SK-N-SH (cell line): ENCODE measurements at regions not wholly inside any gene's neighbourhood (a gene's known extent, or its start where the extent isn't known, plus 50 kb on each side); places are given as distances from the start of the nearest gene placed in this dataset.

ENCODE experiments used
- CTCF ChIA-PET: fragments of 300-600, 350-600 bp; formaldehyde crosslinking; extraction: SDS; loops from one replicate; lab custom pipeline; 2021; lab: Yijun Ruan, JAX
- POLR2A ChIA-PET: fragments of 350-600 bp; sonication (Branson Sonifier 250); formaldehyde crosslinking; extraction: SDS; loops from one replicate; lab custom pipeline; 2020; ENCODE audit warnings: antibody characterized with exemption, inconsistent platforms; lab: Yijun Ruan, JAX
- DNase-seq: peaks from one replicate; pipeline ENCODE4 v3.0.0; 2012
- H2AFZ ChIP-seq: fragments of 200-600 bp; sonication (generic); 2 replicates; pipeline ENCODE4 v1.8.1; 2016; ENCODE audit warnings: antibody characterized with exemption, mild to moderate bottlenecking, low read depth
- H3F3A ChIP-seq: fragments of 200-600 bp; sonication (generic); replicated peaks from 2 replicates; pipeline ENCODE3; 2016; ENCODE audit warnings: antibody characterized with exemption, mild to moderate bottlenecking; ENCODE audit not compliant: insufficient read depth
- H3K27ac ChIP-seq, 2 experiments: fragments of 200-500 bp in 1 of 2; fragments of 200-600 bp in 1 of 2; sonication (Bioruptor generic) in 1 of 2; sonication (generic), shearing (Covaris generic) in 1 of 2; 2 replicates each; pipeline versions ENCODE4 v1.5.1 to v1.6.1; 2014 to 2016; ENCODE audit warnings: low read depth in 2 of 2, inconsistent platforms in 1 of 2, low read length in 1 of 2, mild to moderate bottlenecking in 1 of 2, mixed read lengths in 1 of 2
- H3K27me3 ChIP-seq: fragments of 200-600 bp; sonication (generic), shearing (Covaris generic); 2 replicates; pipeline ENCODE4 v1.6.1; 2016; ENCODE audit warnings: mixed run types; ENCODE audit not compliant: insufficient read depth
- H3K36me3 ChIP-seq, 2 experiments: fragments of 200-500 bp in 1 of 2; fragments of 200-600 bp in 1 of 2; sonication (Bioruptor generic) in 1 of 2; sonication (generic) in 1 of 2; replicated peaks in 1 of 2; 2 replicates each; pipeline versions ENCODE3 to v1.5.1; 2014 to 2016; ENCODE audit warnings: low read length in 1 of 2, mild to moderate bottlenecking in 1 of 2; ENCODE audit not compliant: insufficient read depth in 2 of 2, control insufficient read depth in 1 of 2
- H3K4me1 ChIP-seq, 2 experiments: fragments of 200-500 bp in 1 of 2; fragments of 200-600 bp in 1 of 2; sonication (Bioruptor generic) in 1 of 2; sonication (generic), shearing (Covaris generic) in 1 of 2; 2 replicates each; pipeline versions ENCODE4 v1.5.1 to v1.6.1; 2014 to 2016; ENCODE audit warnings: low read depth in 1 of 2, low read length in 1 of 2, mixed run types in 1 of 2; ENCODE audit not compliant: insufficient read depth in 2 of 2, control insufficient read depth in 1 of 2
- H3K4me2 ChIP-seq: fragments of 200-600 bp; sonication (generic), shearing (Covaris generic); 2 replicates; pipeline ENCODE4 v1.6.1; 2017; ENCODE audit warnings: mixed run types
- H3K4me3 ChIP-seq, 2 experiments: fragments of 200-500 bp in 1 of 2; fragments of 200-600 bp in 1 of 2; sonication (Bioruptor generic) in 1 of 2; sonication (generic), shearing (Covaris generic) in 1 of 2; 2 replicates each; pipeline versions ENCODE4 v1.5.1 to v1.8.1; 2014 to 2016; ENCODE audit warnings: low read depth in 2 of 2, inconsistent platforms in 1 of 2, low read length in 1 of 2, mild to moderate bottlenecking in 1 of 2, mixed read lengths in 1 of 2, moderate library complexity in 1 of 2
- H3K79me2 ChIP-seq: fragments of 200-600 bp; sonication (generic); 2 replicates; pipeline ENCODE4 v1.8.1; 2017; ENCODE audit warnings: mild to moderate bottlenecking; ENCODE audit not compliant: insufficient read depth
- H3K9ac ChIP-seq: fragments of 200-600 bp; sonication (generic); 2 replicates; pipeline ENCODE4 v1.6.1; 2017; ENCODE audit warnings: mixed run types
- H3K9me2 ChIP-seq: fragments of 200-600 bp; sonication (generic); 2 replicates; pipeline ENCODE4 v1.6.1; 2017; ENCODE audit warnings: mixed run types
- H3K9me3 ChIP-seq: fragments of 200-600 bp; sonication (generic); 2 replicates; pipeline ENCODE4 v1.6.1; 2017; ENCODE audit warnings: mixed run types, mild to moderate bottlenecking, moderate library complexity
- H4K20me1 ChIP-seq: fragments of 200-600 bp; sonication (generic); 2 replicates; pipeline ENCODE4 v1.6.1; 2017; ENCODE audit warnings: mild to moderate bottlenecking, mixed run types; ENCODE audit not compliant: insufficient read depth
- EP300 ChIP-seq, 2 experiments: IDR thresholded peaks; 2 replicates each; pipeline versions ENCODE4 v1.4.0 to v1.6.1; 2012; ENCODE audit warnings: borderline replicate concordance in 1 of 2, low read depth in 1 of 2, low read length in 1 of 2
- EZH2phosphoT487 ChIP-seq: fragments of 200-600 bp; sonication (generic); IDR thresholded peaks from 2 replicates; pipeline ENCODE4 v1.6.1; 2017; ENCODE audit warnings: low read depth, mixed run types, mild to moderate bottlenecking, antibody characterized with exemption, moderate library complexity, borderline replicate concordance
- FOSL2 ChIP-seq: IDR thresholded peaks from 2 replicates; pipeline ENCODE4 v1.4.0; 2012; ENCODE audit warnings: low read depth, mild to moderate bottlenecking, moderate library complexity, borderline replicate concordance
- FOXM1 ChIP-seq: IDR thresholded peaks from 2 replicates; pipeline ENCODE4 v1.4.0; 2012; ENCODE audit warnings: low read depth, mild to moderate bottlenecking
- GABPA ChIP-seq: IDR thresholded peaks from 2 replicates; pipeline ENCODE4 v1.4.0; 2012; ENCODE audit warnings: low read depth, mild to moderate bottlenecking
- GATA2 ChIP-seq: sonication (generic); formaldehyde crosslinking; IDR thresholded peaks from 2 replicates; pipeline ENCODE4 v1.5.0; 2020; ENCODE audit warnings: mild to moderate bottlenecking, missing genetic modification reagents
- JUND ChIP-seq: IDR thresholded peaks from 2 replicates; pipeline ENCODE4 v1.4.0; 2012
- MXI1 ChIP-seq: IDR thresholded peaks from 2 replicates; pipeline ENCODE4 v1.6.1; 2012; ENCODE audit warnings: mild to moderate bottlenecking, low read depth, low read length, improper control_type of control experiment
- NRF1 ChIP-seq: IDR thresholded peaks from 2 replicates; pipeline ENCODE4 v1.6.1; 2012; ENCODE audit warnings: low read depth, mild to moderate bottlenecking, low read length
- PBX3 ChIP-seq: IDR thresholded peaks from 2 replicates; pipeline ENCODE4; 2012
- RFX5 ChIP-seq: IDR thresholded peaks from 2 replicates; pipeline ENCODE4 v1.6.1; 2012; ENCODE audit warnings: mild to moderate bottlenecking, improper control_type of control experiment, low read length
- SIN3A ChIP-seq: IDR thresholded peaks from 2 replicates; pipeline ENCODE4 v1.6.1; 2012; ENCODE audit warnings: low read depth, mild to moderate bottlenecking, low read length, moderate library complexity, borderline replicate concordance
- SMC3 ChIP-seq: IDR thresholded peaks from 2 replicates; pipeline ENCODE4 v1.6.1; 2012; ENCODE audit warnings: low read depth, low read length, improper control_type of control experiment
- TAF1 ChIP-seq: IDR thresholded peaks from 2 replicates; pipeline ENCODE4 v1.6.1; 2012; ENCODE audit warnings: low read depth, mild to moderate bottlenecking, low read length, moderate library complexity, borderline replicate concordance
- TCF12 ChIP-seq: IDR thresholded peaks from 2 replicates; pipeline ENCODE4 v1.4.0; 2012
- TEAD4 ChIP-seq: IDR thresholded peaks from 2 replicates; pipeline ENCODE4 v1.4.0; 2012; ENCODE audit warnings: mild to moderate bottlenecking, borderline replicate concordance; ENCODE audit not compliant: insufficient read depth
- USF1 ChIP-seq: IDR thresholded peaks from 2 replicates; pipeline ENCODE4 v1.4.0; 2012; ENCODE audit warnings: low read depth, borderline replicate concordance
- YY1 ChIP-seq: IDR thresholded peaks from 2 replicates; pipeline ENCODE4 v1.4.0; 2012; ENCODE audit warnings: low read depth, mild to moderate bottlenecking
- ZBTB33 ChIP-seq: IDR thresholded peaks from 2 replicates; pipeline ENCODE4 v1.4.0; 2012; ENCODE audit warnings: low read depth, borderline replicate concordance
- WGBS: methylation state at CpG from one replicate; pipeline ENCODE4 v1.1.6; 2017; ENCODE audit warnings: low lambda C conversion rate; 5-methylcytosine and 5-hydroxymethylcytosine counted together

- no peaks in the 10 kb centered on the region for H3K9me3 ChIP-seq
- H2AFZ ChIP-seq: no peak overlapping the region
- no peak overlapping the region for H3K9ac ChIP-seq
- no peaks in the 10 kb centered on the region for H3K27me3 ChIP-seq
- no peaks in the 10 kb centered on the region for H3K79me2 ChIP-seq
- ChIA-PET POLR2A (no interaction called here), CTCF (interaction anchor here (1.3 kb wide), 1 partner anchor 11 kb away, joined by 3 read pairs; no protein-coding TSS in a partner anchor)
- H3K27ac ChIP-seq: no peak overlapping the region
- H3K4me1 ChIP-seq: no peaks in the 10 kb centered on the region
- H3F3A ChIP-seq: no peaks in the 10 kb centered on the region
- H3K36me3 ChIP-seq: no peaks in the 10 kb centered on the region
- TF ChIP-seq RFX5: no peak
- no peak for TF ChIP-seq TAF1
- TF ChIP-seq FOSL2: no peak
- no peak for TF ChIP-seq SMC3
- TF ChIP-seq GABPA: no peak
- no peak for TF ChIP-seq GATA2 (CRISPR knock-in tag)
- TF ChIP-seq EZH2phosphoT487: no peak
- TF ChIP-seq ZBTB33: no peak
- no peak for TF ChIP-seq TEAD4
- no peak for TF ChIP-seq SIN3A
- no peak for TF ChIP-seq PBX3
- no peak for TF ChIP-seq YY1
- no peak for TF ChIP-seq MXI1
- TF ChIP-seq NRF1: no peak
- TF ChIP-seq JUND: no peak
- no peak for TF ChIP-seq TCF12
- TF ChIP-seq EP300 (IDR thresholded peaks at IDR 0.05; ENCODE audit: borderline replicate concordance in 1 of 2, low read depth in 1 of 2, low read length in 1 of 2): no peak
- TF ChIP-seq FOXM1: no peak
- no peak for TF ChIP-seq USF1
- no peaks in the 10 kb centered on the region for H4K20me1 ChIP-seq
- no peak overlapping the region for H3K4me2 ChIP-seq
- 0% methylated on average over 1 of the region's 1 CpG for WGBS
- H3K9me2 ChIP-seq: no peaks in the 10 kb centered on the region
- DNase-seq: no peak
- no peak overlapping the region for H3K4me3 ChIP-seq
Measured at GRCh38 chr6:101058296-101058695, 177.2 kb upstream of the ASCC3 start.
